NCI-H82 treated with DMSO at 0.1 percent for 48 hours (cell line): ENCODE measurements at regions not wholly inside any gene's neighbourhood (a gene's known extent, or its start where the extent isn't known, plus 50 kb on each side); places are given as distances from the start of the nearest gene placed in this dataset.

Source experiments
- DNase-seq: peaks from one replicate; lab custom pipeline; 2025; ENCODE audit not compliant: unreplicated experiment; lab: John Stamatoyannopoulos, UW

DNA sequence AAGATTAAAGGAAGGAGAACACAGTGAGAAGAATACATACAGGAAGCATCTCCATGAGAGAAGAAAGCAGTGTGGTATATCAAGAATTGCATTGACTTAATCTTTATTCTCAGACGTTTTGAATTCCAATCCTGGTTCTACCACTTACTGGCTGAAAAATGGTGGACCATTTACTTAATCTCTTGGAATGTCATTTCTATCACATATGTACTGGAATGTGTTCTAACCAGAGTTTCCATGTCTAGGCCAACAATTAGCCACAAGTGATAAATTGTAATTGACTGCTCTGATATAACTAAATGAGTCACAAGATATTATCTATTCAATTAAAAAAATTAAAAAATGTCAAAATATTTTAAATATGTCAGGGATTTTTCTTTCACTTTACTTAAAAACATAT lies 626.1 kb downstream of the PTPRC start:
- DNase-seq = no peak

DNA sequence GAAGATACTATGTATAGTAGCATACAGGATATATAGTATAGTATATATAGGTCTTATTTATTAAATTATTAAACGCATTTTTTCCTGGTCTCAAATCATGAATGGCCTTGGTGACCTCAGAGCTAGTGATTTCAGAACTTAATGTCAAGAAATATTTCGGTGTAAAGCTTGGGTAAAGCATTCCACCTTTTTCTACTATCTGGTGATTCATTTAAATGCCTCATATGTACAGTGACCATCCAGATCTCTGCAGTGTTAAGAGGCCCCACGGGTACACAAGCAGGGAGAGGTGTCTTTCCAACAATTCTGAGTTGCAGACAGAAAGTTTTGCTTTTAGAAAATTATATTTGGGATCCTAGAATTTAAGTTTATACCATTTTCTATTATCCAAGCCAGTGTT lies 626.5 kb downstream of the PTPRC start:
- DNase-seq = no peak

- DNase-seq = no peak
These were observed 630.4 kb downstream of the PTPRC start for GRCh38 chr1:199269241-199269640.

DNA sequence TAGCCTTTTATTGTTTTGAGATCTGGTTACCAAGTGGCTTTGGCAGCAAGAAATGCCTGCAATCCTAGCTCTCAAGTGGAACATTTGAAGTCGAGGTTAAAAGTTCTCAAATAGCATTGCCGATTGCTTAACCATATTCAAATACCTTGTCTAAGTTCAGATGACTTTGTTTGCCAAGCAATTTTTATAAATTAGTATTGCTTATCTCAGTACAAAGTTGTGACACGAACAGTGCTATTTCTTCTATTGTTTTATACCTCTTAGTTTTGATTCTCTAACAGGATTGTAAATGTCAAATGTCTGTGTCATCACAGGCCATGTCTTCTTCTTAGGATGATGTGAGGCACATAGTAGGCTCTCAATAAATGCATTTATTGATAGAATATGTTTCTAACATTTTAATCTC lies 633.3 kb downstream of the PTPRC start:
- no peak for DNase-seq

DNA sequence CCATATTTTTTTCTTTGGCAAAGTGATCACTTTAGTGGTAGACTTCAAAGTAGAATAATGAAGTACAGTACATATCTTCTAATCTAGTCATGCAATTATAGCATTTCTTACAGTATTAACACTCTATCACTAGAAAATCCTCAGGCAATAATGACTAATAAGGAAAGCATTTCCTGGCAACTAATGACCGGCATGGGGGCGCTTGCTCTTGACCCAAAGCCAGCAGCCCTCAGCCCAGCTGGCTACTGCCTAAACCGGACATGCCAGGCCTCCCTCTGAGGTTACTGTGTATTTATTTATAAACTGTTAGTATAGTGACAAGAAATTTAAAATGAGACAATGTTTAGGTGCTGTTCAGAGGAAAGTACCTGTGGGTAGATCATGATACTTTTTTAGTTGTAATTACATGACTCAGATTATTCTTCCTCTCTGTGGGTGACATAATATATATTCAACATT lies 633.8 kb downstream of the PTPRC start:
- DNase-seq = no peak

DNA sequence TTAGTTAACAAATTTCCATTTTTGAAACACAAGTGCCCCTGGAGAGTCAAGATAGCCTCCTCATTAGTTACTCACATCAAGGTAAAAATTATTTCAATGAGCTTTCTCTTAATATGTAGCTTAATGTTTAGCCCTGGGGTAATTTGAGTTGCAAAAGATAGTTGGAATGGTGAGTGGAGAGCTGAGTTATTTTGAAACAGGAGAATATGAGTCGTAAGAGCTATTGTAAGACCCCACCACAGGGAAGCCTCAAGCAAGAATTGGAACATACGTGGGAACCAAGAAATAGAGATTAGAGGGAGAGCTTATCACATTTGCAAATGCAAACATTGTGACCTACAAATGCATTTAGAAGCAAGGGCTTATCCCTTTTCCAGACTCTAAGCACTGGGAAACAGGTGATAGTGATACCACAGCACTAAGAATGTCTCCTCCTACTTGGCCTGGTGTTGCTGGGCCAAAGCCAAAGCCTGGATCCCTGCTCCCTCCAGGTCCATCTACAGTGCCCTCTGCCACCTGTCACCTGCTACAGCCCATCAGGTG lies 635.1 kb downstream of the PTPRC start:
- peak; percentile 25 for DNase-seq

- DNase-seq = no peak
These were observed 640.2 kb downstream of the PTPRC start for GRCh38 chr1:199279067-199279466.

DNA sequence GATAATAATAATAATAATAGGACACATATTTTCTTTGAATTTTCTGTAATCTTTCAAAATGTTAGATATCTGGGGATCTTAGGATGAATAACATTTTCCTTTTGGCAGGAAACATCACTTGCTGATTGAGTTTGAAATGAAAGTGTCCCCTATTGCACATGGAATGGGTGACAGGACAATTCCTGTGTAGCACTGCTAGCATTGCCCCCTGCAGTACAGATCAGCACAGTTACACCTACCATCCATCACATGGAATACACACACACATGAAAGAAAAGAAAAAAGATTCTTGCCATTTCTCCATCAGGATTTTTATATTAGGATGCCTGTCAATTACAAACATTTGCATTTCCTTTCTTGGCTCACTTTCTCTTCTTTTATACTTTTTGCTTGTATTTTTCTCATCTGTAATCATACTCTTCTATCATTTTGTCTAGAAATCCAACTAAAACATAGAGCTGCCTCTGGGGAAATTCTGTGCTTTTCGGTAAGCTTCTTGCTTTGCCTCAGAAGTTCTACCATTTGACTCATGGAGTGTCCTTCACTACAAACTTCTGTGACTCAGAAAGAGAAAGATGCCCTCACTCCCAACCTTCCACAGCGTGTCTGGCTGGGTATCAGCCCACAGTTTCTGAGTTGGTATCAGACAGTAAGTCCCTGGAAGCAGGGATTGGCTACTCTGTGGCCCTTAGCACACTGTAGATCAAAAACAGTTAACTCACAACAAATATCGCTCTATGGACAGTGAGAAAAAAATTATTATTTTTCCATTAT lies 641.2 kb downstream of the PTPRC start:
- no peak for DNase-seq

DNA sequence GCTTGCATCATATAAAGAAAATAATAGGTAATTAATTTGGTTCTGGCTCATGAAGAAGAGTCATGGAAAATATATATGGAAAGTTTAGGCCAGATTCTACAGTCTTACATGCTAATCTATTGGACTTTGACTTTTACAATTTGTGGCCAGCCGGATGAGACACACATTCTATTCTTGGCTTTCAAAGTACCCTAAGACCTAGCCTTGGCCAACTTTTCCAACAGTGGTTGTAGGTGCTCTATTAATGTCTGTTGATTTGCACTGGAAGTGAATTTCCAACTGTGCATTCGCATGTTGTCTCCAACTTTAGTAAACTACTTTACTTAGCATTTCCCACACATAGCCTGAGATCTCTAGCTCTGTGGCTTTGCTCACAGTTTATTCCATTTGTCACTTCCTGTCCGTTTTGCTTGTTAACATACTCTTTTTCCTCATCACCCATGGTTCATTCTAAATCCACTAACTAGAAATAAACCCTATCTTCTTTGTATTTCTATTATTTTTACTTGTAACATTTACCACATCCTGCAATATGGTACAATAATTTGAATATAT lies 644.0 kb downstream of the PTPRC start:
- DNase-seq = no peak

DNA sequence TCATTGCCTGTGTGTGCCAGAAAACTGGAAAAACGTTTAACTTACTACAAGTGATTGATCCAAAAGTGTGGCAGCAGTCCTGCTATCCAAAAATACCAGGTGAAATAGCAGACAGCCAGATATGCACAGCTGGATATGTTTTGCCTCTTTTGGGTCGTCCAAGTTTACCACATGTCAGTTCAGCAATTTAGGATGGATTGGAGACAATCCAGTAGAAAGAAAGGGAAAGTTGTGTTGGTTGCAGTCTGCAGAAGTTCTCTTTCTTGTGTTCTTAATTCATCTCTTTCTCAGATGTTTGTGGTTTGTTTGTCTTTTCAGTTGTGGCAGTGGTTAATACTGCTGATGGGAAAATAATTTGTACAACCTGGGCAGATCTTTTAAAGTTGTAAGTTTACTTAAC lies 645.0 kb downstream of the PTPRC start:
- no peak for DNase-seq

- DNase-seq = no peak
These were observed 648.4 kb downstream of the PTPRC start for GRCh38 chr1:199287206-199287605.

DNA sequence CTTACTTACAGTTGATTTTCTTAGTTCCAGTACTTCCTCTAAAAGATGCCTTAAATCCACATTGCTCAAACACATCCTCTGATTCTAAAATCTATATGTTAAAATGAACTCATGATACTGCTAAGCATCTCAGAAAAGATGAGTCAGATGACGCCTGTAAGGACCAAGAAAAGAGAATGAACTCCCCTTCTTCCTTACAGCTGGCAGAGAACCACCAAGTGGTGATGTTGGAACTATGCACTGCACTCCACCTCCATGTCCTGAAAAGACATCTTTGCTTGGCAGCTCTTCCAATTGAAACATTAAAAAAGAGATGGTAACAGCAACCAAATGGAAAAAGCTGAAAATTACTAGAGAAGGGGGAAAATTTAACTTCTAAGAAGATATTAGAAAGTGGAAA lies 648.8 kb downstream of the PTPRC start:
- no peak for DNase-seq

DNA sequence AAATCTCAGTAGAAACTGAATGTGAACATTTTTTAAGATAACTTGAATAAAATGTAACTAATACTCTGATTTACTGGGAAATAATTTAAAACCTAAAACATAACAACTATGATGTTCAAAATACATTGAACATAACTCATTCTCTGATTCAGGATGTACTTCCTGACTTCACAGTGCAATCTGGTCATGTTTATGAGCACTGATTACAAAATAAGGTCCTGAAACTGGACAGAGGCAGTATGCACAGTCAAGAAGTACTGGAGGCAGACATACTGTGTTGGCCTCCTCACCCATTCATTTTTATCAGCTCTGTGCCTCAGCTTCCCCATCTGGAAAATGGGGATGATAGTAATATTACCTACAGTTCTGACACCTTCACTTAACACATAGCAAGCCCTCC lies 651.3 kb downstream of the PTPRC start:
- no peak for DNase-seq

GRCh38 chr1:199291022-199291740 lies 652.3 kb downstream of the PTPRC start:
- no peak for DNase-seq

DNA sequence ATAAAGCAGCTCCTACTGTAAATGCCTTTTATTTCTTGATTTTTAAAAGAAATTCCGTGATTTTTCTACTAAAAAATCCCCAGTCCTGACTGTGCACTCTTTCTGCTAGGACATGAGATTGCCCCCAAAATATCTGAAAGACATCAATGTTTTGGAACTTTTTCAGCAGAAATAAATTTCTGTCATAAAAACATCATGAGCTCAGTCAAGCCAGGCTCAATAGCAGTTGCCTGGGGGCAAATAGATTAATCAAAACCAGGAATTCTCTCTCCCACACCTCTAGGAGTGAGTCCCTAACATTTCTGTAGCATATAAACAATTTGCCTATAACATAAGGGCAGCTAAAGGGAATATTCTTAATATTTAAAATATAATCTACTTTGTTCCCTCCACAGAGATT lies 654.1 kb downstream of the PTPRC start:
- no peak for DNase-seq

GRCh38 chr1:199295107-199295506 lies 656.3 kb downstream of the PTPRC start:
- no peak for DNase-seq

- no peak for DNase-seq
These were observed 658.3 kb downstream of the PTPRC start for GRCh38 chr1:199297174-199297573.

GRCh38 chr1:199297887-199298286 lies 659.0 kb downstream of the PTPRC start:
- DNase-seq = no peak

- no peak for DNase-seq
These were observed 660.0 kb downstream of the PTPRC start for GRCh38 chr1:199298825-199299224.

DNA sequence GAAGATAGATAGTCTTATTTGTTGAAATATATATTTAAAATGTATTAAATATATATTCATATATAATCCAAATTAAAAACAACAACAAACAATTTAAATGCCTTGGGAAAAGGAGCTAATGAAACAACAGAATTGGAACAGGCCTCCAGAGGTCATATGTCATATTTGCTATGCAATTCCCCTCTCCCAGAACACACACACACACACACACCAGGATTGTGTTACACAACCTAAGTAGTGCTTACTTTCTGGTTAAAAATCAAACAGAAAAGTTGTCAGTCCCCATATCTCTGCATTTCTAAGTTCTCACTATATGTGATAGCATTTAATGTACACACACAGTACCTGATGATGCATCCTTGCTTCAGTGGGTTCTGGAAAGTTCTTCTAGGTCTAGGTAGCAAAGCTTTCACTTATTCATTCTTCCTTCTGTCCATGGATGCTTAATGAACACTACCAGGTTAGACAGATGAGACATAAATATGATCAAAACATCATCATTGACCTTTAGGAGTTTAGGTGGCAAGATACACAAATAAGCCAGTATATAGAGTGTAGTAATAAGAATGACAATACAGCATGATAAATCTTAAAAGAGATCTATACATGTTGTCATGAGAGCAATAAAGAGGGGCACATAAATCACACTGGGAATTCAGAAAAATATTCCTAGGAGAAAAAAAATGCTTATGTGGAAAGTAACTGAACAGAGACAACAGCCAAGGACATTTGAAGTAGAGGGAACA lies 662.8 kb downstream of the PTPRC start:
- DNase-seq = no peak

GRCh38 chr1:199302554-199302953 lies 663.7 kb downstream of the PTPRC start:
- DNase-seq = no peak
